NCI-H1930 (cell line): ENCODE measurements at regions not wholly inside any gene's neighbourhood (a gene's known extent, or its start where the extent isn't known, plus 50 kb on each side); places are given as distances from the start of the nearest gene placed in this dataset.
"Not testable (repeated sequence)": the region's sequence is repeated elsewhere in the genome, so short reads cannot be mapped to it uniquely, and the experiment has no call there.

Source experiments
- DNase-seq, 2 experiments: peaks; one replicate each; lab custom pipeline; 2025; lab: John Stamatoyannopoulos, UW

GRCh38 chr9:6160579-6160978 is 55.0 kb upstream of the IL33 start:
- no peak for DNase-seq

- no peak for DNase-seq
These were observed 62.2 kb upstream of the IL33 start for GRCh38 chr9:6153425-6153824.

GRCh38 chr9:6152788-6153187 is 62.8 kb upstream of the IL33 start:
- DNase-seq, result no peak

- no peak for DNase-seq
These were observed 65.1 kb upstream of the IL33 start for GRCh38 chr9:6150483-6150882.

GRCh38 chr9:6149315-6149714 is 66.3 kb upstream of the IL33 start:
- DNase-seq, result no peak

- no peak for DNase-seq
These were observed 67.8 kb upstream of the IL33 start for GRCh38 chr9:6147846-6148245.

GRCh38 chr9:6144947-6145346 is 70.7 kb upstream of the IL33 start:
- DNase-seq, result no peak

GRCh38 chr9:6142799-6143454 is 72.7 kb upstream of the IL33 start:
- DNase-seq, result no peak

GRCh38 chr9:6135780-6136179 is 79.8 kb upstream of the IL33 start:
- DNase-seq, result not testable (repeated sequence)

GRCh38 chr9:6134661-6135180 is 80.9 kb upstream of the IL33 start:
- no peak for DNase-seq

- no peak for DNase-seq
These were observed 82.1 kb upstream of the IL33 start for GRCh38 chr9:6133346-6134063.

- no peak for DNase-seq
These were observed 83.0 kb upstream of the IL33 start for GRCh38 chr9:6132650-6133049.

- DNase-seq, result no peak
These were observed 87.6 kb upstream of the IL33 start for GRCh38 chr9:6128030-6128429.

- DNase-seq, result no peak
These were observed 89.2 kb upstream of the IL33 start for GRCh38 chr9:6126377-6126776.

- no peak for DNase-seq
These were observed 92.2 kb upstream of the IL33 start for GRCh38 chr9:6123416-6123815.

- DNase-seq, result no peak
These were observed 93.9 kb upstream of the IL33 start for GRCh38 chr9:6121707-6122106.

GRCh38 chr9:6114424-6114823 is 99.0 kb upstream of the RANBP6 start:
- DNase-seq, result no peak

GRCh38 chr9:6113819-6114218 is 98.4 kb upstream of the RANBP6 start:
- no peak for DNase-seq

- DNase-seq, result no peak
These were observed 97.9 kb upstream of the RANBP6 start for GRCh38 chr9:6113312-6113711.

GRCh38 chr9:6109986-6110385 is 94.6 kb upstream of the RANBP6 start:
- no peak for DNase-seq

GRCh38 chr9:6109571-6109970 is 94.1 kb upstream of the RANBP6 start:
- no peak for DNase-seq

- DNase-seq, result no peak
These were observed 91.4 kb upstream of the RANBP6 start for GRCh38 chr9:6106711-6107339.

- no peak for DNase-seq
These were observed 90.3 kb upstream of the RANBP6 start for GRCh38 chr9:6105738-6106137.
